ENCODE measurements at regions not wholly inside any gene's neighbourhood (a gene's known extent, or its start where the extent isn't known, plus 50 kb on each side); places are given as distances from the start of the nearest gene placed in this dataset.

DNA sequence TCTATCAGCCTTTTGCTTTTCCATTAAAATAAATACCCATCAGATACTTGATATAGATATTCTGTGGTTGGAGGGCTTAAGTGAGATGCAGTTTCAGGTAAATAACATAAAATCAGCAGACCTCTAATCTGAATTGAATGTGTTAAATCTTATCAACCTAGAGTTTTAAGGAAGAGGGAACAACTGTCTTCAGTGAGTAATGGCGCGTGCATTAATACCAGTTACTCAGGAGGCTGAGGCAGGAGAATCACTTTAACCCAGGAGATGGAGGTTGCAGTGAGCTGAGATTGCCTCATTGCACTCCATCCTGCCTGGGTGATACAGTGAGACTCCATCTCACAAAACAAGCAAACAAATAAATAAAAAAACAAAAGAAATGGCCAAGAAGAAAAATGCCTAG lies 54.3 kb downstream of the FAT4 start:
- TF ChIP-seq, protein P1, sequence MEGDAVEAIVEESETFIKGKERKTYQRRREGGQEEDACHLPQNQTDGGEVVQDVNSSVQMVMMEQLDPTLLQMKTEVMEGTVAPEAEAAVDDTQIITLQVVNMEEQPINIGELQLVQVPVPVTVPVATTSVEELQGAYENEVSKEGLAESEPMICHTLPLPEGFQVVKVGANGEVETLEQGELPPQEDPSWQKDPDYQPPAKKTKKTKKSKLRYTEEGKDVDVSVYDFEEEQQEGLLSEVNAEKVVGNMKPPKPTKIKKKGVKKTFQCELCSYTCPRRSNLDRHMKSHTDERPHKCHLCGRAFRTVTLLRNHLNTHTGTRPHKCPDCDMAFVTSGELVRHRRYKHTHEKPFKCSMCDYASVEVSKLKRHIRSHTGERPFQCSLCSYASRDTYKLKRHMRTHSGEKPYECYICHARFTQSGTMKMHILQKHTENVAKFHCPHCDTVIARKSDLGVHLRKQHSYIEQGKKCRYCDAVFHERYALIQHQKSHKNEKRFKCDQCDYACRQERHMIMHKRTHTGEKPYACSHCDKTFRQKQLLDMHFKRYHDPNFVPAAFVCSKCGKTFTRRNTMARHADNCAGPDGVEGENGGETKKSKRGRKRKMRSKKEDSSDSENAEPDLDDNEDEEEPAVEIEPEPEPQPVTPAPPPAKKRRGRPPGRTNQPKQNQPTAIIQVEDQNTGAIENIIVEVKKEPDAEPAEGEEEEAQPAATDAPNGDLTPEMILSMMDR (IDR thresholded peaks at IDR 0.05 in 4 of 5, conservative IDR thresholded peaks at IDR 0.05 in 1 of 5): no peak
- TF ChIP-seq POLR2A (IDR thresholded peaks at IDR 0.05): no peak
